Neuronal stem cell (in vitro differentiated cells): ENCODE measurements at regions not wholly inside any gene's neighbourhood (a gene's known extent, or its start where the extent isn't known, plus 50 kb on each side); places are given as distances from the start of the nearest gene placed in this dataset.

ENCODE experiments used
- DNase-seq: peaks from one replicate; pipeline ENCODE4 v3.0.0-alpha.2; 2013; ENCODE audit warnings: low spot score
- H2AFZ ChIP-seq: one replicate; pipeline ENCODE4 v1.6.1; 2013; ENCODE audit warnings: mild to moderate bottlenecking, low read length, inconsistent platforms
- H2AK5ac ChIP-seq: 2 replicates; pipeline ENCODE4 v1.6.1; 2013; ENCODE audit warnings: low read depth, mild to moderate bottlenecking, inconsistent platforms, low read length, moderate library complexity, mixed read lengths
- H2BK120ac ChIP-seq: 2 replicates; pipeline ENCODE4 v1.6.1; 2013; ENCODE audit warnings: low read depth, mild to moderate bottlenecking, inconsistent platforms, low read length, moderate library complexity, mixed read lengths
- H2BK12ac ChIP-seq: one replicate; pipeline ENCODE4 v1.6.1; 2013; ENCODE audit warnings: low read length, inconsistent platforms
- H2BK15ac ChIP-seq: 2 replicates; pipeline ENCODE4 v1.6.1; 2013; ENCODE audit warnings: mild to moderate bottlenecking, low read length, inconsistent platforms, mixed read lengths
- H2BK5ac ChIP-seq: one replicate; pipeline ENCODE4 v1.6.1; 2013; ENCODE audit warnings: inconsistent platforms, mild to moderate bottlenecking, low read length, moderate library complexity
- H3K14ac ChIP-seq: one replicate; pipeline ENCODE4 v1.6.1; 2013; ENCODE audit warnings: low read length, inconsistent platforms
- H3K18ac ChIP-seq: 2 replicates; pipeline ENCODE4 v1.6.1; 2013; ENCODE audit warnings: low read length, inconsistent platforms
- H3K23ac ChIP-seq: 2 replicates; pipeline ENCODE4 v1.6.1; 2013; ENCODE audit warnings: low read depth, mild to moderate bottlenecking, mixed read lengths, low read length, inconsistent platforms; ENCODE audit not compliant: poor library complexity
- H3K27ac ChIP-seq: replicated peaks from 3 replicates; pipeline ENCODE4 v1.5.1; 2013; ENCODE audit warnings: low read length, inconsistent platforms
- H3K27me3 ChIP-seq, 3 experiments: 2 replicates each; pipeline ENCODE4 v1.6.1; 2013; ENCODE audit warnings: low read length in 3 of 3, mild to moderate bottlenecking in 2 of 3, inconsistent platforms in 1 of 3, low read depth in 1 of 3, mixed read lengths in 1 of 3, moderate library complexity in 1 of 3; ENCODE audit not compliant: control insufficient read depth in 3 of 3, insufficient read depth in 3 of 3
- H3K36me3 ChIP-seq, 2 donors: replicated peaks in 1 of 2; 2 replicates each; pipeline ENCODE4 v1.6.1; 2013; ENCODE audit warnings: low read length in 2 of 2; ENCODE audit not compliant: control insufficient read depth in 2 of 2, insufficient read depth in 2 of 2
- H3K4ac ChIP-seq: 2 replicates; pipeline ENCODE4 v1.6.1; 2013; ENCODE audit warnings: inconsistent platforms, mild to moderate bottlenecking, low read length, moderate library complexity
- H3K4me1 ChIP-seq, 2 donors: 1 replicate in 1 of 2; 2 replicates in 1 of 2; pipeline ENCODE4 v1.6.1; 2013; ENCODE audit warnings: low read length in 2 of 2, low read depth in 1 of 2; ENCODE audit not compliant: control insufficient read depth in 2 of 2, insufficient read depth in 1 of 2
- H3K4me2 ChIP-seq: one replicate; pipeline ENCODE4 v1.6.1; 2013; ENCODE audit warnings: mild to moderate bottlenecking, low read length, inconsistent platforms; ENCODE audit not compliant: insufficient read depth, poor library complexity, severe bottlenecking
- H3K4me3 ChIP-seq, 2 donors: 2 replicates each; pipeline ENCODE4 v1.5.1; 2013; ENCODE audit warnings: low read length in 2 of 2, mild to moderate bottlenecking in 2 of 2, inconsistent platforms in 1 of 2, moderate library complexity in 1 of 2
- H3K79me1 ChIP-seq: one replicate; pipeline ENCODE4 v1.6.1; 2013; ENCODE audit warnings: low read depth, mild to moderate bottlenecking, inconsistent platforms, low read length, moderate library complexity
- H3K9ac ChIP-seq: one replicate; pipeline ENCODE4 v1.6.1; 2013; ENCODE audit warnings: mild to moderate bottlenecking, low read depth, low read length, inconsistent platforms; ENCODE audit not compliant: poor library complexity
- H3K9me3 ChIP-seq, 2 donors: replicated peaks in 1 of 2; 2 replicates each; pipeline versions ENCODE3 to v1.6.1; 2013; ENCODE audit warnings: low read length in 2 of 2, mild to moderate bottlenecking in 2 of 2, inconsistent platforms in 1 of 2, low read depth in 1 of 2, mixed read lengths in 1 of 2, moderate library complexity in 1 of 2; ENCODE audit not compliant: control insufficient read depth in 2 of 2, insufficient read depth in 1 of 2
- H4K8ac ChIP-seq: one replicate; pipeline ENCODE4 v1.6.1; 2013; ENCODE audit warnings: low read depth, mild to moderate bottlenecking, inconsistent platforms, low read length, moderate library complexity
- H4K91ac ChIP-seq: one replicate; pipeline ENCODE4 v1.6.1; 2013; ENCODE audit warnings: low read length, low read depth, mild to moderate bottlenecking, inconsistent platforms; ENCODE audit not compliant: poor library complexity
- WGBS, 2 donors: extraction: QIAGEN DNeasy Blood & Tissue Kit; methylation state at CpG; one replicate each; pipeline ENCODE4 v1.1.7; 2013; ENCODE audit warnings: missing lambda C conversion rate in 2 of 2, mixed read lengths in 1 of 2; ENCODE audit not compliant: insufficient read length in 2 of 2, insufficient replicate concordance in 1 of 2; ENCODE audit errors: extremely low coverage in 2 of 2; 5-methylcytosine and 5-hydroxymethylcytosine counted together

DNA sequence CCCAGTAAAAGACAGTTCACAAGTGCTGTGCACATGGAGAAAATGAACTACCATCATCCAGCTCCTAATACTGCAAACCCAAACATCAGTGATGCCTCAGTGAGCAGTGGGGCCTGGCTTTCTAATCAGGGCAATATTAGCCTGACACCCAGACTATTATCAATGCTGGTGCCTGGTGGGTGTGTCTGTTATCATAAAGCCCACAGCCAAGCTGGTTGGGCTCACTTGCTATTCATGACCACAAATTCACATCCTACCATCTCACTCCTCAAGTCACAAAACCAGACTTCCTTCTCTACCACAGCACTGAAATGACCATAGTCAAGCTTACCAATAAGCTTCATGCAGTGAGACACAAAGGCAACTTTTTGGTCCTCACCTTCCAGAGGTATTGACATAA lies 180.8 kb upstream of the PLN start:
- no peak overlapping the region for H2AK5ac ChIP-seq
- DNase-seq: no peak
- peaks cover 0 to 6% of the 10 kb centered on the region in 2 donors for H3K9me3 ChIP-seq
- H4K8ac ChIP-seq: no peak overlapping the region
- no peak overlapping the region for H3K14ac ChIP-seq
- H3K4me3 ChIP-seq: no peak overlapping the region
- H4K91ac ChIP-seq: no peak overlapping the region
- H2BK15ac ChIP-seq: no peak overlapping the region
- H3K18ac ChIP-seq: no peak overlapping the region
- H3K4ac ChIP-seq: no peak overlapping the region
- H2BK120ac ChIP-seq: no peak overlapping the region
- no peak overlapping the region for H3K27ac ChIP-seq
- no peaks in the 10 kb centered on the region for H3K36me3 ChIP-seq
- no peak overlapping the region for H3K9ac ChIP-seq
- no peak overlapping the region for H2BK5ac ChIP-seq
- no peaks in the 10 kb centered on the region for H3K79me1 ChIP-seq
- no peak overlapping the region for H2BK12ac ChIP-seq
- no peaks in the 10 kb centered on the region for H3K4me1 ChIP-seq
- H2AFZ ChIP-seq: no peak overlapping the region
- no peak overlapping the region for H3K4me2 ChIP-seq
- H3K23ac ChIP-seq: no peak overlapping the region
- no peaks in the 10 kb centered on the region for H3K27me3 ChIP-seq

DNA sequence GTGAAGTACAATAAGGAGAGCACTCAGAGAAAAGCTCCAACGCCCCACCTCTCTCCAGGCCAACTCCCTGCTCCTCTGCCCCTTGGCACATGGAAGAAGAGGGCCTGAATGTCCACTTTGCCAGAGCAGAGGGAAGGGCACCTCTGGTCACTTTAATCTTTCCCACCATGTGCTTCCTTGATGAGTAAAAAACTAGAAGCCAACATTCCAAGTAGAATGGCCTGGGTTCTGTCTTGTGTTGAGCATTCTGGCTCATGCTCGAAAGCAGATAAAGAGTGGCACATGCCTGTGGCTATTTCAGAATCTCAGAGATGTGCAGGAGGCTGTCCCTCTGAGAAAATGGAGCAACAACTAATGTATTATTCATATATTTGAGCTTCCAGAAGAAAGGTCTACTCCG lies 177.4 kb upstream of the PLN start:
- no peaks in the 10 kb centered on the region for H3K4me1 ChIP-seq
- peaks cover 0 to 6% of the 10 kb centered on the region in 2 donors for H3K9me3 ChIP-seq
- H2BK5ac ChIP-seq: no peak overlapping the region
- no peak overlapping the region for H4K91ac ChIP-seq
- no peak overlapping the region for H2AFZ ChIP-seq
- no peaks in the 10 kb centered on the region for H3K79me1 ChIP-seq
- H3K9ac ChIP-seq: no peak overlapping the region
- no peak overlapping the region for H2BK12ac ChIP-seq
- H3K18ac ChIP-seq: no peak overlapping the region
- H3K23ac ChIP-seq: no peak overlapping the region
- no peak overlapping the region for H3K4ac ChIP-seq
- H3K27me3 ChIP-seq: no peaks in the 10 kb centered on the region
- H3K4me2 ChIP-seq: no peak overlapping the region
- H4K8ac ChIP-seq: no peak overlapping the region
- H2BK15ac ChIP-seq: no peak overlapping the region
- no CpG with 5 or more reads among the region's 3 CpGs for WGBS, 2 donors
- no peaks in the 10 kb centered on the region for H3K36me3 ChIP-seq
- no peak overlapping the region for H2AK5ac ChIP-seq
- no peak for DNase-seq
- H3K27ac ChIP-seq: no peak overlapping the region
- no peak overlapping the region for H3K4me3 ChIP-seq
- H3K14ac ChIP-seq: no peak overlapping the region
- H2BK120ac ChIP-seq: no peak overlapping the region

- H3K23ac ChIP-seq: no peak overlapping the region
- no CpG with 5 or more reads among the region's 1 CpG for WGBS, 2 donors
- H3K9me3 ChIP-seq: peaks cover 0 to 6% of the 10 kb centered on the region in 2 donors
Observed at GRCh38 chr6:118371955-118372354, 176.1 kb upstream of the PLN start.

DNA sequence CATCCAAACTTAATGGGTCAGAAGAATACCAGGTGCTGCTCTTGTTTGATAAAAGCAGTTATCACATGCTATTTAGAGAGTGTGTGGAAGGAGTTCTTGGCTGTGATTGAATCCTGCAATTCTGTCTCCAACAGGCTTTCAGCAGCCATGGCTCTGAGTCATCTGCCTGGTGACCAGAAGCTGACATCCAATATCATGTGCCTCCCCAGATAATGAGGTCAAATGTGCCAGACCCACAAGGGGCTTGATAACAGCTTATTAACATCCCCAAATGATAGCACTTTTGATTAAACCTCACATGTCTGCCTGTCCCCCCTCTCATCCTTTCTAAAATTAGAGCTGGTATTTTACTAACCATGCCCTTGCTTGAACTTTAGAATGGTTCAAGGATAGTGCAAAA lies 175.7 kb upstream of the PLN start:
- no peaks in the 10 kb centered on the region for H3K27me3 ChIP-seq
- H2BK12ac ChIP-seq: no peak overlapping the region
- H2BK120ac ChIP-seq: no peak overlapping the region
- no peak overlapping the region for H2BK15ac ChIP-seq
- H3K4me1 ChIP-seq: no peaks in the 10 kb centered on the region
- no peak overlapping the region for H4K91ac ChIP-seq
- H2BK5ac ChIP-seq: no peak overlapping the region
- no peak overlapping the region for H3K14ac ChIP-seq
- no peak overlapping the region for H4K8ac ChIP-seq
- H3K9me3 ChIP-seq: peaks cover 0 to 6% of the 10 kb centered on the region in 2 donors
- no peak overlapping the region for H2AK5ac ChIP-seq
- H3K9ac ChIP-seq: no peak overlapping the region
- no peak overlapping the region for H3K18ac ChIP-seq
- no peak overlapping the region for H3K4ac ChIP-seq
- H3K4me3 ChIP-seq: no peak overlapping the region
- no peak overlapping the region for H3K4me2 ChIP-seq
- H3K27ac ChIP-seq: no peak overlapping the region
- no peak overlapping the region for H3K23ac ChIP-seq
- H3K79me1 ChIP-seq: no peaks in the 10 kb centered on the region
- no peak for DNase-seq
- no peak overlapping the region for H2AFZ ChIP-seq
- H3K36me3 ChIP-seq: no peaks in the 10 kb centered on the region

More at GRCh38 chr6:118371955-118372354, 176.1 kb upstream of the PLN start:
- Histone ChIP-seq H2BK12ac (no peak overlapping the region), H2AK5ac (no peak overlapping the region), H3K4ac (no peak overlapping the region), H3K27me3 (no peaks in the 10 kb centered on the region), H3K79me1 (no peaks in the 10 kb centered on the region), H3K4me3 (no peak overlapping the region), H2BK120ac (no peak overlapping the region), H3K27ac (no peak overlapping the region), H4K91ac (no peak overlapping the region), H3K18ac (no peak overlapping the region), H2BK5ac (no peak overlapping the region), H3K14ac (no peak overlapping the region), H4K8ac (no peak overlapping the region), H2BK15ac (no peak overlapping the region), H3K4me1 (no peaks in the 10 kb centered on the region), H3K4me2 (no peak overlapping the region), H3K9ac (no peak overlapping the region), H2AFZ (no peak overlapping the region), H3K36me3 (no peaks in the 10 kb centered on the region)
- DNase-seq: no peak
